ENCODE measurements at regions not wholly inside any gene's neighbourhood (a gene's known extent, or its start where the extent isn't known, plus 50 kb on each side); places are given as distances from the start of the nearest gene placed in this dataset.
A peak's percentile ranks its signal among the peaks of the same experiment; 100 is the strongest.

DNA sequence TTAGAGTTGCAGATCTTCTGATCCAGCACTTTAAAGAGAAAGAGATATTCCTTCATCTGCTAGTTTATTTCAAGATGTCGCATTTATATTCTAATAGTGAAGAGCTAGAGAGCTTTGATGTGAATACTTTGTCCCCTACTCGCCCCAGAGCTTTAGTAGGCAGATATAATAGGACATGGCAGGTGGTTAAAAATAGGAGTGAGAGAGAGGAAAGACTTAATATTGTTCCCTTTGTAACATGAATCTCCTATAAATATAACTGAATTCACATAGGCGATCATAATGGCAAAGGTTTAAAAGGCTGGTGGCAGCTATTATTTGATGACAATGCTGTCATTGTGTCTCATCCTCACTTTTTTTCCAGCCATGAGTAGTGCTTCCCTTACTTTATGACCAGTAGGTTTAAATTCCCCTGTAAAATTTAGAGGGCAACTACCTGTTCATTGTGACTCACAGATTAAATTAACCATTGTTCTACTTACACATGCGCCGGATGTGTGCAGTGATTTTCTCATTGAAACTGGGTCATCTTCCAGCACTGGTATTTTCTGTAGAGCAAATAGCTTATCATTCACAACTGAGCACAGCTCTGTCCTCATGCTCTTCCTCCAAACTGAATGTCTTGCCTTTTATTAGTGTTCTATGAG is 906.7 kb upstream of the CELF2 start:
- FAIRE-seq, result no peak

- no peak for FAIRE-seq
Measured at GRCh38 chr10:10118131-10118530, 899.5 kb upstream of the CELF2 start.

- FAIRE-seq, result peak; percentile 12
Measured at GRCh38 chr10:10120671-10121070, 897.0 kb upstream of the CELF2 start.

DNA sequence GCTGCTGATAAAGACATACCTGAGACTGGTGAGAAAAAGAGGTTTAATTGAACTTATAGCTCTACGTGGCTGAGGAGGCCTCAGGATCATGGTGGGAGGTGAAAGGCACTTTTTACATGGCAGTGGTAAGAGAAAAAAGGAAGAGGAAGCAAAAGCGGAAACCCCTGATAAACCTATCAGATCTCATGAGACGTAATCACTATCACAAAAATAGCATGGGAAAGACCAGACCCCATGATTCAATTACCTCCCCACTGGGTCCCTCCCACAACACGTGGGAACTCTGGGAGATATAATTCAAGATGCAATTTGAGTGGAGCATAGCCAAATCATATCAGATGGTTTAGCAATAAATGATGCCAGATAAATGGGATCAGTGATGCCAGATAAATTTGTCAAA is 892.0 kb upstream of the CELF2 start:
- FAIRE-seq, result no peak

DNA sequence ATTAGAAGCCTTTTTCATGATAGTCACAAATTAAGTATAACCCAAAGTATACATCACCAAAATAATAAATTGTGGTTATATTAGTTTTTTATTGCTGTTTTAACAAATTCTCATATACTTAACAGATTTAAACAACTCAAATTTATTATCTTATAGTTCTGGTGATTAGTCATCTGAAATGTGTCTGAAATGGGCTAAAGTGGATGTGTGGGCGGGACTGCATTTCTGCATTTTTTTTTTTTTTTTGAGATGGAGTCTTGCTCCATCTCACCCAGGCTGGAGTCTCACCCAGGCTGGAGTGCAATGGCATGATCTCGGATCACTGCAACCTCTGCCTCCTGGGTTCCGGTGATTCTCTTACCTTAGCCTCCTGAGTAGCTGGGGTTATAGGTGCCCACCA is 891.5 kb upstream of the CELF2 start:
- no peak for FAIRE-seq

- no peak for FAIRE-seq
Measured at GRCh38 chr10:10128387-10128786, 889.3 kb upstream of the CELF2 start.

- peak; percentile 95 for FAIRE-seq
Measured at GRCh38 chr10:10130686-10131085, 887.0 kb upstream of the CELF2 start.

DNA sequence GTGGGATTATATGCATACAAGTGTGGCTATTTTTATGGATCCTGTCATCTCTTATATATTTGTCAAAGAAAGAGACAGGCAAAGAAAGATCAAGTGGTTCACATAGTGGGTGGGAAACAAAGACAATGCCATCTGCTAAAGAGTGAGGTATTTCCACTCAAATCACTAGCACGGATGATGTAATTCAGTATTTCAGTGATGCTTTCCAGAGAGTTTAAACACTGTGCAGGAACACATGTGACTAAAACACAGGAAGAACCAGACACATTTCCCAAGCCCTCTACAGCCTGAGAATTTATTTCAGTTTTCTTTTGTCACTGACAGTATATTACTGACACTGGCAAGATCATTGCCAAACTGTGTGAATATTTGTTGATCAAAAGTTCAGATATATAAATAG is 885.7 kb upstream of the CELF2 start:
- no peak for FAIRE-seq

DNA sequence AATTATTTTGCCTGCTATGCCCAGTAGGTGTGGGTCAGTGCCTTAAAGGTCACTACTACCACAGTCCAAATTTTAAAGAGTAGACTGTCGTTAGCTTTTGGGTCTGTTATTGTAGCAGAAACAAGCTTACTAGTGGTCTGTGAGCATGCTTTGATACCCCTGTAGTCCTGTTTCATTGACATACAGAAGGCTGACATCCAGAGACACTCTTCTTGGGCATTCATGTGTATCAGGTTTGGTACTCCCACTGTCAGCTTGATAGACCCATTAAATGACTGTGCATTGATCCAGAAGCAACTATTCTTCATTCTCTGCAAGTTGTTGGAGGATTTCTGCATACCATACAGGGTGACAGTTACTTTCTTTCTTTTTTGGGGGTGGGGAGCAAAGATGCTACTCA is 884.4 kb upstream of the CELF2 start:
- FAIRE-seq, result no peak

DNA sequence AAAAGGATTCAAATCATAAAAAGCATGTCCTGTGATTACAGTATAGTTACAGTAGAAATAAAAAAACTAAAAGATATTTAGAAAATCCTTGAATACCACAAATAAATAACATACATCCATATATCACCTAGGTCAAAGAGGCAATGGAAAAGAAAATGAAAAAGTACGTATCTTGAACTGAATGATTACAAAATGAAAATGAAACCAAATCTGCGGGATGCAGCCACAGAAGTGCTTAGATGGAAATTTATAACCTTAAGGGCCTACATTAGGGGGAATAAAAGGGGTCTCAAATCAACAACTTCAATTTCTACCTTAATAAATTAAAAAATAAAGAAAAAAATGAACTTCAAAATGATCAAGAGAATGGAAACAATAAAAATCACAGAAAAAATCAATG is 879.0 kb upstream of the CELF2 start:
- no peak for FAIRE-seq

- FAIRE-seq, result no peak
Measured at GRCh38 chr10:10141782-10142382, 875.8 kb upstream of the CELF2 start.

- no peak for FAIRE-seq
Measured at GRCh38 chr10:10146604-10147003, 871.1 kb upstream of the CELF2 start.

DNA sequence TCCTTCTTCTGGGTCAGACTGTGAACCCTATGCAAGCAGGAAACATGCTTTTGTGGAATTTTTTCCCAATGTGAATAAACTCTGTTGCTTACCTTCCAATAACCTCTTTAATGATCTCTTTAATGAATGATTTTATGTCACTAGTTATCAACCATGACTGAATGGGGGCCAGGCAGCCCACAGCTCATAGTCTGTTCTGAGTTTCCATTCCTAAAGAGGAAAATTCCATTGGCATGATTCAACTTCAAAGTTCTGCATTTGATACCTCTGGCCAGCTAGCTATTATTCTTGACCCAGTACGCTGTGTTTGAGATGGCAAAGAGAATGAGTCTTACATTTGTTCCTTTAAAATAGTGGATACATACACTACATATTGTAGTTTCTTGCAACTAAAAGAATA is 867.8 kb upstream of the CELF2 start:
- FAIRE-seq, result no peak

GRCh38 chr10:10156917-10157600 is 860.6 kb upstream of the CELF2 start:
- no peak for FAIRE-seq

- FAIRE-seq, result no peak
Measured at GRCh38 chr10:10160821-10161312, 856.8 kb upstream of the CELF2 start.

- FAIRE-seq, result no peak
Measured at GRCh38 chr10:10164848-10165247, 852.8 kb upstream of the CELF2 start.

GRCh38 chr10:10165415-10165814 is 852.3 kb upstream of the CELF2 start:
- FAIRE-seq, result no peak

GRCh38 chr10:10178476-10178875 is 839.2 kb upstream of the CELF2 start:
- FAIRE-seq, result no peak

GRCh38 chr10:10193848-10194247 is 823.8 kb upstream of the CELF2 start:
- no peak for FAIRE-seq

- no peak for FAIRE-seq
Measured at GRCh38 chr10:10196701-10197100, 821.0 kb upstream of the CELF2 start.

- no peak for FAIRE-seq
Measured at GRCh38 chr10:10197423-10197822, 820.2 kb upstream of the CELF2 start.

- FAIRE-seq, result no peak
Measured at GRCh38 chr10:10198363-10198762, 819.3 kb upstream of the CELF2 start.

DNA sequence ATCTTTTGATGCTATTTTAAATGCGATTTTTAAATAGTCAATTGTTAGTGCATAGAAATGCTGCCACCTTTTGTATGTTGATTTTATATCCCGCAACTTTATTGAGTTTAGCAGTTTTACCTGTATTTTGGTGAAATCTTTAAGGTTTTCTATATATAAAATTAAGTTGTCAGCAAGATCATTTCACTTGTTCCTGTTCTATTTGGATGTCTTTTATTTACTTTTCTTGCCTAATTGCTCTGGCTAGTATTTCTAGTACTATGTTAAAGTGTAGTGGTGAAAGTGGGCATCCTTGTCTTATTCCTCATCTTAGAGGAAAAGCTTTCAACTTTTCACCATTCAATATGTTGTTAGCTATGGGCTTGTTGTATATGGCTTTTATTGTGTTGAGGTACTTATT is 813.3 kb upstream of the CELF2 start:
- no peak for FAIRE-seq

DNA sequence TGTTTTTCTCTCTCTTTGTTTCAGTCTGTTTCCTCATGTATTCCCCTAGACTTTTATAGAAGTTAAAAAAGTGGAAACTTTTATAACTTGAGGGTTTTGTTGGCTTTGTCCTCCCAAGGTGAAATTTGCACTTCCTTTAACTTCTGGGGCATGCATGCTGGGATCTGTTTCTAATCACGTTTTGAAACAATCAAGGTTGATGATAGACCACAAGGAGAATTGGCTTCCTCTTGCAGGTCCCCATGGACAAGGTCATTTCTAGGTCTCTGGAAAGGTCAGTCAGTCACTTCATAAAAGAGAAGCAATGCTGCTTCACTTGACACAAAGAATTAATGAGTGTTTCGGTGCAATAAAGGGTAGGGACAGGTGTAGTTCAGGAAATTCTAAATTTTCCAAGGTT is 811.8 kb upstream of the CELF2 start:
- FAIRE-seq, result no peak
